Keratinocyte (primary cell): ENCODE measurements at regions not wholly inside any gene's neighbourhood (a gene's known extent, or its start where the extent isn't known, plus 50 kb on each side); places are given as distances from the start of the nearest gene placed in this dataset.

Experiments used
- CTCF ChIP-seq, 3 experiments: IDR thresholded peaks in 1 of 3; conservative IDR thresholded peaks in 1 of 3; optimal IDR thresholded peaks in 1 of 3; 2 replicates in 2 of 3; 3 replicates in 1 of 3; pipeline versions ENCODE3 to v1.5.1; 2011; ENCODE audit warnings: low read length in 3 of 3, mild to moderate bottlenecking in 3 of 3, moderate library complexity in 2 of 3, control low read depth in 1 of 3, inconsistent platforms in 1 of 3; ENCODE audit not compliant: insufficient read depth in 2 of 3; ENCODE audit errors: extremely low read depth in 1 of 3
- EZH2 ChIP-seq: IDR thresholded peaks from one replicate; pipeline ENCODE4 v1.6.1; 2012; ENCODE audit warnings: inconsistent platforms, mild to moderate bottlenecking, low read length, moderate library complexity

GRCh38 chr18:56001576-56001975 lies 413.6 kb upstream of the TCF4 start:
- TF ChIP-seq CTCF (optimal IDR thresholded peaks at IDR 0.05 in 1 of 3, IDR thresholded peaks at IDR 0.05 in 1 of 3, conservative IDR thresholded peaks at IDR 0.05 in 1 of 3; ENCODE audit: extremely low read depth in 1 of 3, insufficient read depth in 2 of 3, low read length in 3 of 3) (no peak), EZH2 (no peak)
